ENCODE measurements at regions not wholly inside any gene's neighbourhood (a gene's known extent, or its start where the extent isn't known, plus 50 kb on each side); places are given as distances from the start of the nearest gene placed in this dataset.
"Not testable (repeated sequence)": the region's sequence is repeated elsewhere in the genome, so short reads cannot be mapped to it uniquely, and the experiment has no call there.

- no peak for DNase-seq
- Histone ChIP-seq H3K9me3 (no peaks in the 10 kb centered on the region), H3K36me3 (no peaks in the 10 kb centered on the region), H3K4me1 (no peaks in the 10 kb centered on the region), H3K27ac (no peak overlapping the region), H3K27me3 (no peaks in the 10 kb centered on the region), H3K4me3 (no peak overlapping the region)
- 57 to 90% methylated on average over 3 to 4 of the region's 4 CpGs for WGBS, 2 donors (ENCODE audit: low coverage in 1 of 2)
- intact Hi-C loops (cut with DNase I; ENCODE audit: low total_unique reads): no loop called here
- TF ChIP-seq POLR2AphosphoS5 (IDR thresholded peaks at IDR 0.05) (no peak), CTCF (IDR thresholded peaks at IDR 0.05) (no peak), EP300 (IDR thresholded peaks at IDR 0.05; ENCODE audit: low read depth) (no peak), POLR2A (IDR thresholded peaks at IDR 0.05) (no peak)
- in situ Hi-C loops (cut with MboI; ENCODE audit: low pct_ligation_motif_present in 1 of 4, low pct_unique_long_range_greater_than_20kb in 1 of 4, low sequenced_read_pairs in 3 of 4): no loop called here
Measured at GRCh38 chr4:94063084-94063483, 144.6 kb upstream of the SMARCAD1 start.

GRCh38 chr4:94068753-94069719, 138.6 kb upstream of the SMARCAD1 start:
- H3K4me1 ChIP-seq: no peaks in the 10 kb centered on the region

GRCh38 chr4:94076498-94076897, 131.2 kb upstream of the SMARCAD1 start:
- in situ Hi-C loops (cut with MboI; ENCODE audit: low pct_ligation_motif_present in 1 of 4, low pct_unique_long_range_greater_than_20kb in 1 of 4, low sequenced_read_pairs in 3 of 4) (no loop called here), intact Hi-C loops (cut with DNase I; ENCODE audit: low total_unique reads) (no loop called here)
- WGBS, 2 donors (ENCODE audit: low coverage in 1 of 2): 63% methylated on average over 1 of the region's 1 CpG; no CpG with 5 or more reads in 1 of the 2 donors
- no peaks in the 10 kb centered on the region for H3K4me1 ChIP-seq
- TF ChIP-seq POLR2AphosphoS5 (IDR thresholded peaks at IDR 0.05) (no peak), EP300 (IDR thresholded peaks at IDR 0.05; ENCODE audit: low read depth) (no peak), CTCF (IDR thresholded peaks at IDR 0.05) (no peak), POLR2A (IDR thresholded peaks at IDR 0.05) (no peak)
- no peaks in the 10 kb centered on the region for H3K36me3 ChIP-seq
- H3K27me3 ChIP-seq: no peaks in the 10 kb centered on the region
- peaks cover 0 to 9% of the 10 kb centered on the region in 2 donors for H3K9me3 ChIP-seq
- no peak overlapping the region for H3K27ac ChIP-seq
- DNase-seq: no peak
- no peak overlapping the region for H3K4me3 ChIP-seq

More at GRCh38 chr4:94068753-94069719, 138.6 kb upstream of the SMARCAD1 start:
- intact Hi-C loops (cut with DNase I; ENCODE audit: low total_unique reads): no loop called here
- H3K4me3 ChIP-seq: no peak overlapping the region
- no peak for DNase-seq
- WGBS, 2 donors (ENCODE audit: low coverage in 1 of 2): 61 to 71% methylated on average over 6 to 8 of the region's 8 CpGs
- TF ChIP-seq POLR2A (IDR thresholded peaks at IDR 0.05): no peak
- TF ChIP-seq EP300 (IDR thresholded peaks at IDR 0.05; ENCODE audit: low read depth): no peak
- no peak for TF ChIP-seq CTCF (IDR thresholded peaks at IDR 0.05)
- no peak for TF ChIP-seq POLR2AphosphoS5 (IDR thresholded peaks at IDR 0.05)
- no peak overlapping the region for H3K27ac ChIP-seq
- H3K36me3 ChIP-seq: no peaks in the 10 kb centered on the region
- H3K9me3 ChIP-seq: no peaks in the 10 kb centered on the region
- in situ Hi-C loops (cut with MboI; ENCODE audit: low pct_ligation_motif_present in 1 of 4, low pct_unique_long_range_greater_than_20kb in 1 of 4, low sequenced_read_pairs in 3 of 4): no loop called here
- no peaks in the 10 kb centered on the region for H3K27me3 ChIP-seq

- no peak for DNase-seq
- H3K36me3 ChIP-seq: no peaks in the 10 kb centered on the region
- peaks cover 0 to 11% of the 10 kb centered on the region in 2 donors for H3K9me3 ChIP-seq
- H3K27ac ChIP-seq: no peak overlapping the region
- H3K4me3 ChIP-seq: no peak overlapping the region
- WGBS, 2 donors (ENCODE audit: low coverage in 1 of 2): 38 to 92% methylated on average over 2 to 3 of the region's 3 CpGs
- intact Hi-C loops (cut with DNase I; ENCODE audit: low total_unique reads) (no loop called here), in situ Hi-C loops (cut with MboI; ENCODE audit: low pct_ligation_motif_present in 1 of 4, low pct_unique_long_range_greater_than_20kb in 1 of 4, low sequenced_read_pairs in 3 of 4) (no loop called here)
- no peaks in the 10 kb centered on the region for H3K27me3 ChIP-seq
- no peaks in the 10 kb centered on the region for H3K4me1 ChIP-seq
- TF ChIP-seq POLR2A (IDR thresholded peaks at IDR 0.05) (no peak), CTCF (IDR thresholded peaks at IDR 0.05) (no peak), EP300 (IDR thresholded peaks at IDR 0.05; ENCODE audit: low read depth) (no peak), POLR2AphosphoS5 (IDR thresholded peaks at IDR 0.05) (no peak)
Measured at GRCh38 chr4:94084155-94084554, 123.5 kb upstream of the SMARCAD1 start.

GRCh38 chr4:94099141-94099540, 108.5 kb upstream of the SMARCAD1 start:
- not testable (repeated sequence) for H3K4me1 ChIP-seq, H3K4me3 ChIP-seq

More at GRCh38 chr4:94099141-94099540, 108.5 kb upstream of the SMARCAD1 start:
- DNase-seq; H3K27me3 ChIP-seq; H3K27ac ChIP-seq; intact Hi-C loops (cut with DNase I; ENCODE audit: low total_unique reads); H3K9me3 ChIP-seq; H3K36me3 ChIP-seq; in situ Hi-C loops (cut with MboI; ENCODE audit: low pct_ligation_motif_present in 1 of 4, low pct_unique_long_range_greater_than_20kb in 1 of 4, low sequenced_read_pairs in 3 of 4): not testable (repeated sequence)
- WGBS, 2 donors (ENCODE audit: low coverage in 1 of 2): 93% methylated on average over 8 of the region's 8 CpGs; no CpG with 5 or more reads in 1 of the 2 donors

Data from transverse colon (tissue), 4 donors.